Endothelial cell of umbilical vein (primary cell): ENCODE measurements at regions not wholly inside any gene's neighbourhood (a gene's known extent, or its start where the extent isn't known, plus 50 kb on each side); places are given as distances from the start of the nearest gene placed in this dataset.

Source experiments
- CTCF ChIP-seq, 2 donors: IDR thresholded peaks; 1 replicate in 1 of 2; 2 replicates in 1 of 2; pipeline ENCODE4 v1.5.1; 2011; ENCODE audit warnings: low read length in 2 of 2, mild to moderate bottlenecking in 2 of 2, moderate library complexity in 2 of 2, control low read depth in 1 of 2, inconsistent platforms in 1 of 2, low read depth in 1 of 2; ENCODE audit not compliant: insufficient read depth in 1 of 2; ENCODE audit errors: extremely low read depth in 1 of 2
- EZH2 ChIP-seq: IDR thresholded peaks from 2 replicates; pipeline ENCODE4 v1.6.1; 2012; ENCODE audit warnings: borderline replicate concordance, low read depth, mild to moderate bottlenecking, moderate library complexity, low read length, inconsistent platforms; ENCODE audit not compliant: severe bottlenecking
- FOS ChIP-seq: IDR thresholded peaks from 2 replicates; pipeline ENCODE4 v1.6.1; 2011; ENCODE audit warnings: mild to moderate bottlenecking, low read length, moderate library complexity, borderline replicate concordance; ENCODE audit not compliant: insufficient read depth
- GATA2 ChIP-seq: IDR thresholded peaks from 2 replicates; pipeline ENCODE4 v1.7.0; 2011; ENCODE audit warnings: low read depth, mild to moderate bottlenecking, moderate library complexity, mixed read lengths, low read length; ENCODE audit not compliant: insufficient read length, insufficient read depth
- JUN ChIP-seq: IDR thresholded peaks from 2 replicates; pipeline ENCODE4 v1.6.1; 2011; ENCODE audit warnings: borderline replicate concordance, low read depth; ENCODE audit not compliant: insufficient read length, insufficient read depth
- MAX ChIP-seq: IDR thresholded peaks from 2 replicates; pipeline ENCODE4 v1.6.1; 2011; ENCODE audit not compliant: insufficient read depth, insufficient read length
- MYC ChIP-seq: IDR thresholded peaks from one replicate; pipeline ENCODE4 v1.6.1; 2011; ENCODE audit warnings: mild to moderate bottlenecking, low read depth, low read length
- POLR2A ChIP-seq: IDR thresholded peaks from 2 replicates; pipeline ENCODE4 v1.6.1; 2012; ENCODE audit warnings: low read depth, mild to moderate bottlenecking, control low read depth, low read length
- POLR2AphosphoS5 ChIP-seq: IDR thresholded peaks from 2 replicates; pipeline ENCODE4 v1.6.1; 2012; ENCODE audit warnings: low read depth, mild to moderate bottlenecking, control low read depth, low read length, moderate library complexity; ENCODE audit not compliant: insufficient read depth

- TF ChIP-seq CTCF (IDR thresholded peaks at IDR 0.05; ENCODE audit: extremely low read depth in 1 of 2, insufficient read depth in 1 of 2, low read depth in 1 of 2, low read length in 2 of 2), result no peak
- TF ChIP-seq POLR2A, result no peak
- TF ChIP-seq EZH2, result no peak
- TF ChIP-seq POLR2AphosphoS5, result no peak
- TF ChIP-seq MAX, result no peak
- TF ChIP-seq GATA2, result no peak
- no peak for TF ChIP-seq FOS
- no peak for TF ChIP-seq JUN
- TF ChIP-seq MYC, result no peak
Measured at GRCh38 chr13:33651766-33652165, 166.2 kb upstream of the RFC3 start.
